GM18873 (cell line): ENCODE measurements at regions not wholly inside any gene's neighbourhood (a gene's known extent, or its start where the extent isn't known, plus 50 kb on each side); places are given as distances from the start of the nearest gene placed in this dataset.

Source experiments
- ATAC-seq: cut with Tn5 transposase; IDR thresholded peaks from one replicate; pipeline ENCODE4 v1.9.1; 2021; ENCODE audit warnings: mild to moderate bottlenecking, moderate library complexity, moderate number of reproducible peaks; ENCODE audit not compliant: unreplicated experiment, low FRiP score

DNA sequence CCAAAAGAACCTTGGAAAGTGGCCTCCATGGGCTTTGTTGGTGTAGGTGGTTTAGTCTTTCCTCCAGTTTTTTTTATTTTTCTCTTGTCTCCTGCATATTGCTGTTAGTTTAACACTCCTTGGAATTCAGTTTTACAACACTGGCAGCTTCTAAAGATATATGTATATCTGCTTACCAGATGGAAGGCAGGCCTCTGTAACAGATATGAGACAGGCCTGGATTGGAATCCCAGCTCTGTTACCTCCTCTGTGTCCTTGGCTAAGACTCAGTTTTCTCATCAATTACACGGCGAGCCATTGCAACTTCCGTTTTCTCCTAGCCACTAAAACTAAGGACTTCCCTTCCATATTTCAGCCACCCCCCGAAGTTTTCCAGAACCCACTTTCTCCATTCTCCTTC, 133.4 kb upstream of the SMAD1 start:
- no peak for ATAC-seq

DNA sequence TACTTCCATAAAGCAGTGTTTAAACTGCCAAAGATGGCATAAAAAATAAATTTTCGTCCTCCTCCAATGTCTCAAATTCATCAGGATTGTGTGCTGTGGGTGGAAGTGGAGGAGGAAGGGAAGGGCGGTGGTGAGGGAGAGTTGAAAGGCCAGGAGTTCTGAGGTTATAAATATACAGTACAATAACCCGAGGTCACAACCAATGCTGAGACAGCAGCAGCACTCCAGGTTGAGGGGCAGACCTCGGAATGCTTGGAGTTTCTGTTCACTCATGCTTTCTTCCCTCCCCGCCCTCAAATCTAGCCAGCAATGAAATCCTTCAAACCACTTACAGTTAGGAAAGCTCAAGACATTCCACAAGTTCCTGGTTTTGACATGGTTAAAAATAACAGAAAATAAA, 134.0 kb upstream of the SMAD1 start:
- no peak for ATAC-seq

GRCh38 chr4:145346081-145346480, 135.6 kb upstream of the SMAD1 start:
- no peak for ATAC-seq

DNA sequence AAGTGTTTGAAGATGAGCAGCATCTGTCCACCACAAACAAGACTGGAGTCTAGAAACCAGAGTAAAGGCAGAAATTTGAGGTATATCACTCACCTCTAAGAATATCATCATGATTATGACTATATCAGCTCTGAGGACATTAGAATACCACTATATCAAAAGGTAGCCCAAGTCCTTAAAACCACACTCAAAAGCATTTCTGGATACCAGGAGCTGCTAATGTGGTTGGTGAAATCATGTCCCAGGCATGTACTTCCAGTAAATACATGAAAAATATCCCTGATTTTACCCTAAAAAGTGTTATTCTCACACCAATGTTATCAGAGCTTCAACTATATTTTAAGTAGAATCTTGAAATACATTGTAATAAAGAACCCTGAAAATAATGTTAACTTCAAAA, 136.3 kb upstream of the SMAD1 start:
- ATAC-seq, result no peak

- ATAC-seq, result no peak
Observed at GRCh38 chr4:145341381-145341780, 140.3 kb upstream of the SMAD1 start.

DNA sequence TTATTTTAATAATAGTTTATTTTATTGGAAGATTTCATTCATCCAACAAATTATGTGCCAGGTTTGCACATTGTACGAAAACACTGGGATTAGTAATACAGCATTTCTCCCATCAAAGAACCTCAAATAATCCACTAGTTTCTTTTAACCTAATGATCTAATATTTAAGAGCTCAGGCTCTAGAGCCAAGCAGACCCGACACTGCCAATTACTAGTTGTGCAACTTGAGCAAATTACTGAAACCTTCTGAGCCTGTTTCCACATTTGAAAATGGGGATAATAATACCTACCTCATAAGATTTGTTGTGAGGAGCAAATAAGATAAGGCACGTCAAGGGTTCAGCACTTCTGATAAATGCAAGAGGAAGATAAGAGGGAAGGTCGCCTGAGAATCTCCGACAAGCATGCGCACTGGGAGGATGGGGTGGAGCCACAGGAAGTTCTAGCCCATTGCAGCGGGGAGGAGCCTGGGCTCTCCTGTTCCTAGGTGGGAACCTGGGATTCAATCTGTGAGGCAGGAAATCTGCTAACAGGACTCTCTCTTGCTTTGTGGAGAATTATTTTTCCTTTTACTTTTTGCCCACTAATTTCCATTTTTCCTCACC, 141.5 kb upstream of the SMAD1 start:
- ATAC-seq, result no peak

- ATAC-seq, result no peak
Observed at GRCh38 chr4:145339075-145339725, 142.5 kb upstream of the SMAD1 start.

GRCh38 chr4:145338568-145338967, 143.1 kb upstream of the SMAD1 start:
- ATAC-seq, result no peak

DNA sequence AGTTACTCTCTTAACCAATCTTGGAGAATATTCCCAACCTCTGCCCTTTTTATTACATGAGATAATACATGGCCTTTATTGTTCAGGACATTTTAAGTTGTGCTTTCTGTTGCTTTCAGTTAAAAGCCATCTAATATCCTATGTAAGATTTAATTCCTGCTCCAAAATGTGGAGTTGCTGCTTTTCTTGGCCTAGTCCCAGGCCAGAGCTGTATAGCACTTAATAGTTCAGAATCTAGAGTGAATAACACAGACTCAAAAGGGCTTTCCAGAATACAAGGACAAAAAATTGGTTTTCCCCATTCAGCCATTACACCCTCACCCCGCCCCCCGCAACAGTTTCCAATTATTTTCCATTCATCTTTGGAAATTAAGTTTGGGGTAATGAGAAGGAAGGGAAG, 144.3 kb upstream of the SMAD1 start:
- ATAC-seq, result no peak

DNA sequence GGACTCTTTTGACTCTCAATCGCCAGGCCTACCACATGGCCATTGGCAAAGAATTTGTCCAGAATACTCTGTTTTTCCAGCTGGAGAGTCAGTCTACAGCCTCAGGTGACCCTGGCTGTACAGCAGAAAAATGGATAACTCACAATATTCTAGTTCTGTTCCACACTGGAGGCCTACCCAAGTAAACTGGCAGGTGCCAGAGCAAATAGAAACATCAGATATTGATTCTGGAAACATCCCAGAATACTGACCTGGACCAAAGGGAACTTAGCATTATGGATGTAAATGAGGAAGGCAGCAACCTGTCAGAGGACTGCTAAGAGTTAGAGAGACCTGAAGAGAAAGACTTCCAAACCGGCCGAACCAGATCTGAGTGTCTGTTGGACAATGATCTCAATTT, 147.9 kb upstream of the SMAD1 start:
- no peak for ATAC-seq

GRCh38 chr4:145326491-145326890, 146.1 kb upstream of the OTUD4 start:
- ATAC-seq, result no peak

GRCh38 chr4:145324161-145324560, 143.8 kb upstream of the OTUD4 start:
- ATAC-seq, result no peak

DNA sequence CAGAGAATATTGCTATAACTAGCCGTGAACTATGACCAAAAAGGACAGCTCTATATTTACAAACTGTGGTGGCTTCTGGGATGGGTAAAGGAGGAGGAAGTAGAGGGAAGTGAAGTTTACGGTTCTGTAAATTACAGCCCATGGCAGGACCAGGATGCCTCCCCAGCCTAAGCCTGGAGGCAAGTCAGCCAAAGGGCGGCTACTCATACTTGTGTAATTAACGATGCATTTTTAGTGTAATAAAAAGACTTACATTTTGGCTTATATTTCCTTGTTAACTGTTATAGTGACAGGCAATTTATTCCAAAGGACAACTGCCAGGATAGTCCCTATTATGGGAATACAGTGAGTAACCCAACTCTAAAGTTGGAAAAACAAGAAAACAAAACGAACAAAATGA, 139.9 kb upstream of the OTUD4 start:
- no peak for ATAC-seq

DNA sequence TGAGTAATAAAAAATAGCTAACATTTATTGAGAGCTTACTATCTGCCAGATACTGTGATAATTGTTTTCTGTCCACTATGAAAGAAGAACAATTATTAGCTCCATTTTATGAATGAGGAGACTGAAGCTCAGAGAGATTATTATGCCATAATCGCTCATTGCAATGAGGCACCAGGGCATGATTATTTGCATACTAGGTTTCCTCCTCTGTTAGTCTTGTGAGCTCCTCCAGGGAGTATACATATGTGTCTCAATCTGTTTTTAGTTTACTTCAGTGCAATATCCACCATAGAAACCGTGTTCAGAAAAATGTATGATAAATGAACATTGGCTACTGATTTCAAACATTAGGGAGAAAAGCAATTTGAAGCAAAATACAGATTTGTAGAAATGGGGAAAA, 139.4 kb upstream of the OTUD4 start:
- ATAC-seq, result no peak

GRCh38 chr4:145316897-145317574, 136.6 kb upstream of the OTUD4 start:
- ATAC-seq, result no peak

GRCh38 chr4:145315811-145316225, 135.4 kb upstream of the OTUD4 start:
- ATAC-seq, result no peak

DNA sequence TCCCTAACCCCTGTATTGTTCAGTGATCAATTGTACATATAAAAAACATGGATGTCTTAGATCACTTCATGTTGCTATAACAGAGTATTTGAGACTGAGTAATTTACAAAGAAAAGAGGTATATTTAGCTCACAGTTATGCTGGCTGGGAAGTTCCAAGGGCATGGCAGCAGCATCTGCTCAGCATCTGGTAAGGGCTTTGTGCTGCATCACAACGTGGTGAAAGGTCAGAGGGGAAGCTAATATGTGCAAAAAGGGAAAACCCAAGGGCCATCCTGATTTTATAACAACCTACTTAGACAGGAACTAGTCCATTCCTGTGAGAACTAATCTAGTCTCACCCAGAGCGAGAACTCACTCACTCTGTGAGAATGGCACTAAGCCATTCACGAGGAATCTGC, 128.2 kb upstream of the OTUD4 start:
- ATAC-seq, result no peak

GRCh38 chr4:145307763-145308430, 127.5 kb upstream of the OTUD4 start:
- no peak for ATAC-seq

DNA sequence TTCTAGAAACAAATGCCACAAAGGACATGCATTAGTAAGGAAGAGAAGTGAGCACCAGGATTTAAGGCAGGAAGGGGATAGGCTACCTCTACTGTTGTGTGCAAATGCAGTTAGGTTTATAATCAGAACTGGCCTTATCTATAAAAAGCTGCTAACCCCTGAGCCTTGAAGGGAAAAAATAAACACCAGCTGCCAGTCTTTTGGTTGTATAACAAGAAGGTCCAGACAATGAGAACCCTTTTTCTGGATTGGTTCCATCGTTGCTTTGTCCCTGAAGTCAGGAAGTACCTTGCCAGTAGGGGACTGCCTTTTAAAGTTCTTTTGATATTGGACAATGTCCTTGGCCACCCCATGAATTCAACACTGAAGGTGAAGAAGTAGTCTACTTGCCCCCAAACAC, 126.7 kb upstream of the OTUD4 start:
- ATAC-seq, result no peak

- ATAC-seq, result no peak
Observed at GRCh38 chr4:145302725-145303124, 122.3 kb upstream of the OTUD4 start.

GRCh38 chr4:145301386-145302080, 121.1 kb upstream of the OTUD4 start:
- no peak for ATAC-seq
